A673 (cell line): ENCODE measurements at regions not wholly inside any gene's neighbourhood (a gene's known extent, or its start where the extent isn't known, plus 50 kb on each side); places are given as distances from the start of the nearest gene placed in this dataset.

Experiments used
- CTCF ChIP-seq: fragments of 300-800, 200-600 bp; sonication (generic); conservative IDR thresholded peaks from 2 replicates; pipeline ENCODE4 v1.5.1; 2017; ENCODE audit warnings: low read depth, mild to moderate bottlenecking, antibody characterized with exemption, low read length, moderate library complexity, mixed read lengths
- EZH2 ChIP-seq: fragments of 200-600 bp; sonication (generic); IDR thresholded peaks from 2 replicates; pipeline ENCODE4 v1.6.1; 2017; ENCODE audit warnings: borderline replicate concordance, low read depth, mild to moderate bottlenecking, mixed read lengths, antibody characterized with exemption, low read length; ENCODE audit not compliant: poor library complexity, severe bottlenecking

GRCh38 chr9:135010586-135010860, 76.9 kb upstream of the OLFM1 start:
- TF ChIP-seq CTCF (no peak), EZH2 (no peak)
